ENCODE measurements at regions not wholly inside any gene's neighbourhood (a gene's known extent, or its start where the extent isn't known, plus 50 kb on each side); places are given as distances from the start of the nearest gene placed in this dataset.

DNA sequence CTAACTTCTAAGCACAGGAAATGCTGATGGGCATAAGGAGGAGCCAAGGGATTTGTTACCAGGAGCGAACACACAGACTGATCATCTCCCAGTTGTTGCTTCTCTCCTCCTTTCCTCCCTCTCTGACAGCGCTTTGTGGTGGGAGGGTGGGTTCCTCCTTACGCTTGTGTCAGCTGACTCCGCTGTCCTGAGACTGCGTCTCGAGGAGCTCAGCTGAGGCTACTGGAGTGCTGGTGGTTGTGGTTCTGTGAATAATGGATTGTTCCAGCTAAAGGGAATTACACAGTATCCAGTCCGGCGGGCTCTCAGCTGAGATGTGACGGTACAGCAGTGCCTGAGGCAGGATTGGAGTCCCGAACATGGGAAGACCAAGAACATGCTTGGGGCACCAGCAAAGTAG lies 113.4 kb downstream of the CTNND1 start:
- TF ChIP-seq POLR2A (IDR thresholded peaks at IDR 0.05; ENCODE audit: low read depth, low read length) (no peak), RCOR1 (IDR thresholded peaks at IDR 0.05; ENCODE audit: insufficient replicate concordance, low read length) (no peak), BHLHE40 (IDR thresholded peaks at IDR 0.05; ENCODE audit: low read depth, low read length) (no peak), NFE2L2 (IDR thresholded peaks at IDR 0.05; ENCODE audit: low read depth, low read length) (no peak), CEBPB (IDR thresholded peaks at IDR 0.05; ENCODE audit: low read depth, low read length) (no peak), RFX5 (IDR thresholded peaks at IDR 0.05; ENCODE audit: low read depth, low read length) (no peak), MXI1 (IDR thresholded peaks at IDR 0.05; ENCODE audit: borderline replicate concordance, low read depth, low read length) (no peak)
- TF ChIP-seq, protein P1, sequence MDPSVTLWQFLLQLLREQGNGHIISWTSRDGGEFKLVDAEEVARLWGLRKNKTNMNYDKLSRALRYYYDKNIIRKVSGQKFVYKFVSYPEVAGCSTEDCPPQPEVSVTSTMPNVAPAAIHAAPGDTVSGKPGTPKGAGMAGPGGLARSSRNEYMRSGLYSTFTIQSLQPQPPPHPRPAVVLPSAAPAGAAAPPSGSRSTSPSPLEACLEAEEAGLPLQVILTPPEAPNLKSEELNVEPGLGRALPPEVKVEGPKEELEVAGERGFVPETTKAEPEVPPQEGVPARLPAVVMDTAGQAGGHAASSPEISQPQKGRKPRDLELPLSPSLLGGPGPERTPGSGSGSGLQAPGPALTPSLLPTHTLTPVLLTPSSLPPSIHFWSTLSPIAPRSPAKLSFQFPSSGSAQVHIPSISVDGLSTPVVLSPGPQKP (IDR thresholded peaks at IDR 0.05; ENCODE audit: borderline replicate concordance, low read depth, low read length), result no peak
- TF ChIP-seq, protein P2, sequence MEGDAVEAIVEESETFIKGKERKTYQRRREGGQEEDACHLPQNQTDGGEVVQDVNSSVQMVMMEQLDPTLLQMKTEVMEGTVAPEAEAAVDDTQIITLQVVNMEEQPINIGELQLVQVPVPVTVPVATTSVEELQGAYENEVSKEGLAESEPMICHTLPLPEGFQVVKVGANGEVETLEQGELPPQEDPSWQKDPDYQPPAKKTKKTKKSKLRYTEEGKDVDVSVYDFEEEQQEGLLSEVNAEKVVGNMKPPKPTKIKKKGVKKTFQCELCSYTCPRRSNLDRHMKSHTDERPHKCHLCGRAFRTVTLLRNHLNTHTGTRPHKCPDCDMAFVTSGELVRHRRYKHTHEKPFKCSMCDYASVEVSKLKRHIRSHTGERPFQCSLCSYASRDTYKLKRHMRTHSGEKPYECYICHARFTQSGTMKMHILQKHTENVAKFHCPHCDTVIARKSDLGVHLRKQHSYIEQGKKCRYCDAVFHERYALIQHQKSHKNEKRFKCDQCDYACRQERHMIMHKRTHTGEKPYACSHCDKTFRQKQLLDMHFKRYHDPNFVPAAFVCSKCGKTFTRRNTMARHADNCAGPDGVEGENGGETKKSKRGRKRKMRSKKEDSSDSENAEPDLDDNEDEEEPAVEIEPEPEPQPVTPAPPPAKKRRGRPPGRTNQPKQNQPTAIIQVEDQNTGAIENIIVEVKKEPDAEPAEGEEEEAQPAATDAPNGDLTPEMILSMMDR (conservative IDR thresholded peaks at IDR 0.05; ENCODE audit: low read depth, low read length), result no peak
- TF ChIP-seq, protein P3, sequence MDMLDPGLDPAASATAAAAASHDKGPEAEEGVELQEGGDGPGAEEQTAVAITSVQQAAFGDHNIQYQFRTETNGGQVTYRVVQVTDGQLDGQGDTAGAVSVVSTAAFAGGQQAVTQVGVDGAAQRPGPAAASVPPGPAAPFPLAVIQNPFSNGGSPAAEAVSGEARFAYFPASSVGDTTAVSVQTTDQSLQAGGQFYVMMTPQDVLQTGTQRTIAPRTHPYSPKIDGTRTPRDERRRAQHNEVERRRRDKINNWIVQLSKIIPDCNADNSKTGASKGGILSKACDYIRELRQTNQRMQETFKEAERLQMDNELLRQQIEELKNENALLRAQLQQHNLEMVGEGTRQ (IDR thresholded peaks at IDR 0.05; ENCODE audit: low read depth, low read length), result no peak
